ENCODE measurements at regions not wholly inside any gene's neighbourhood (a gene's known extent, or its start where the extent isn't known, plus 50 kb on each side); places are given as distances from the start of the nearest gene placed in this dataset.

DNA sequence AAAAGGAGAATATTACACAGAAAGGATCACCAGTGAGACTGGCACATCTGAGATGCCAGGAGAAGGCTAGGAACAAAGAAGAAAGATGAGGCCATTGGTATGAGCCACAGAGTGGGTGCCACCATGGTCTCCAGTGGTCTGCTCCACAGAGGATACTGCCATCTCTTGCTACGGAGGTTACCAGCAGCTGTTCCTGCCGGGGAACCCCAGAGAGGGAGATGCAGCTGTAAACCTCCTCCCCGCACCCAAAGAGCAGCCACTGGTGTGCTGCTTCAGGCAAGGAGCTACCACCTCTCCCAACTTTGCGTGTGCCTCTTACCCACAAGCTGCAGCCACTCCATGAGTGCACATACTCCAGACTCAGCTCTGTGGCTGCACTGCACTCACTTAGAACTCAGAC lies 201.5 kb upstream of the RTL1 start:
- no TSS peak for BruUV-seq (replicated peaks)
- WGBS, 2 experiments (ENCODE audit: extremely low coverage in 2 of 2, insufficient read length in 1 of 2): 95% methylated on average over 3 of the region's 4 CpGs; no CpG with 5 or more reads in 1 of the 2 experiments
- CTCF ChIA-PET: no interaction called here
- ATAC-seq (ENCODE audit: low read depth) (no peak), DNase-seq (no peak)
- no peak overlapping the region for H2AFZ ChIP-seq (replicated peaks; ENCODE audit: low read length, poor library complexity)
- H3K9me1 ChIP-seq (ENCODE audit: insufficient read depth, low read length): no peaks in the 10 kb centered on the region
- no peak overlapping the region for H3K23ac ChIP-seq (ENCODE audit: low read depth, low read length)
- no peak overlapping the region for H2BK5ac ChIP-seq (ENCODE audit: low read depth, low read length, poor library complexity, severe bottlenecking)
- H2AK9ac ChIP-seq (replicated peaks; ENCODE audit: low read depth, low read length, poor library complexity): no peak overlapping the region
- H3K4ac ChIP-seq (ENCODE audit: low read depth, low read length): no peak overlapping the region
- peaks cover 5% of the 10 kb centered on the region; the same call in 1 of the 2 replicates for H3K27me3 ChIP-seq (ENCODE audit: control insufficient read depth, insufficient read depth, low read length)
- H3K36me3 ChIP-seq (ENCODE audit: control insufficient read depth, insufficient read depth, low read length): no peaks in the 10 kb centered on the region
- in situ Hi-C loops (cut with MboI; ENCODE audit: low sequenced_read_pairs): no loop called here
- H3K14ac ChIP-seq (replicated peaks; ENCODE audit: low read depth, low read length): no peak overlapping the region
- H3K9me3 ChIP-seq (ENCODE audit: control insufficient read depth, insufficient read depth, low read length): peaks cover 5% of the 10 kb centered on the region
- H4K91ac ChIP-seq (ENCODE audit: insufficient read depth, low read depth, low read length): no peak overlapping the region
- no peak overlapping the region for H3K4me2 ChIP-seq (ENCODE audit: low read depth, low read length)
- dilution Hi-C loops (cut with HindIII; ENCODE audit: low sequenced_read_pairs, unreplicated experiment): no loop called here
- intact Hi-C loops (cut with micrococcal nuclease): no loop called here
- TF ChIP-seq, protein P1, sequence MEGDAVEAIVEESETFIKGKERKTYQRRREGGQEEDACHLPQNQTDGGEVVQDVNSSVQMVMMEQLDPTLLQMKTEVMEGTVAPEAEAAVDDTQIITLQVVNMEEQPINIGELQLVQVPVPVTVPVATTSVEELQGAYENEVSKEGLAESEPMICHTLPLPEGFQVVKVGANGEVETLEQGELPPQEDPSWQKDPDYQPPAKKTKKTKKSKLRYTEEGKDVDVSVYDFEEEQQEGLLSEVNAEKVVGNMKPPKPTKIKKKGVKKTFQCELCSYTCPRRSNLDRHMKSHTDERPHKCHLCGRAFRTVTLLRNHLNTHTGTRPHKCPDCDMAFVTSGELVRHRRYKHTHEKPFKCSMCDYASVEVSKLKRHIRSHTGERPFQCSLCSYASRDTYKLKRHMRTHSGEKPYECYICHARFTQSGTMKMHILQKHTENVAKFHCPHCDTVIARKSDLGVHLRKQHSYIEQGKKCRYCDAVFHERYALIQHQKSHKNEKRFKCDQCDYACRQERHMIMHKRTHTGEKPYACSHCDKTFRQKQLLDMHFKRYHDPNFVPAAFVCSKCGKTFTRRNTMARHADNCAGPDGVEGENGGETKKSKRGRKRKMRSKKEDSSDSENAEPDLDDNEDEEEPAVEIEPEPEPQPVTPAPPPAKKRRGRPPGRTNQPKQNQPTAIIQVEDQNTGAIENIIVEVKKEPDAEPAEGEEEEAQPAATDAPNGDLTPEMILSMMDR (conservative IDR thresholded peaks at IDR 0.05; ENCODE audit: low read depth, low read length): no peak
- no peak for TF ChIP-seq RFX5 (IDR thresholded peaks at IDR 0.05; ENCODE audit: low read depth, low read length)
- no peak for TF ChIP-seq FOS (IDR thresholded peaks at IDR 0.05; ENCODE audit: low read depth, low read length)
- no peak for TF ChIP-seq RAD21 (IDR thresholded peaks at IDR 0.05; ENCODE audit: low read length)
- H4K8ac ChIP-seq (ENCODE audit: low read depth in 2 of 2, low read length in 2 of 2): no peak overlapping the region
- no peak overlapping the region for H2BK20ac ChIP-seq (ENCODE audit: low read depth, low read length)
- H3K4me3 ChIP-seq (ENCODE audit: insufficient read depth, low read depth, low read length): no peak overlapping the region
- no peak overlapping the region for H4K5ac ChIP-seq (ENCODE audit: low read depth, low read length)
- H3K4me1 ChIP-seq (ENCODE audit: control insufficient read depth, insufficient read depth, low read length): no peaks in the 10 kb centered on the region
- no peaks in the 10 kb centered on the region for H4K20me1 ChIP-seq (ENCODE audit: insufficient read depth, low read length)
- H3K79me1 ChIP-seq (ENCODE audit: low read depth in 1 of 2, low read length in 2 of 2): no peaks in the 10 kb centered on the region
- H2BK120ac ChIP-seq (ENCODE audit: low read depth, low read length): no peak overlapping the region
- H3K56ac ChIP-seq (ENCODE audit: extremely low read depth, insufficient read depth, low read length): no peak overlapping the region
- POLR2A ChIA-PET (ENCODE audit: unreplicated experiment): no interaction called here
- H3K27ac ChIP-seq (ENCODE audit: insufficient read depth, low read length): no peak overlapping the region
- H3K9ac ChIP-seq (ENCODE audit: low read depth, low read length): no peak overlapping the region
- H3K18ac ChIP-seq (ENCODE audit: low read depth, low read length): no peak overlapping the region
- H2AK5ac ChIP-seq (ENCODE audit: low read depth, low read length): no peak overlapping the region
- H2BK15ac ChIP-seq (ENCODE audit: low read depth, low read length): no peak overlapping the region
